C4-2B (cell line): ENCODE measurements at regions not wholly inside any gene's neighbourhood (a gene's known extent, or its start where the extent isn't known, plus 50 kb on each side); places are given as distances from the start of the nearest gene placed in this dataset.

Experiments used
- ZFX ChIP-seq: fragments of 450-650 bp; IDR thresholded peaks from 2 replicates; pipeline ENCODE4 v1.6.1; 2017
- TF ChIP-seq, protein P1 (sequence below): fragments of 450-650 bp; conservative IDR thresholded peaks from 2 replicates; pipeline ENCODE4 v1.5.1; 2017; ENCODE audit warnings: mild to moderate bottlenecking

DNA sequence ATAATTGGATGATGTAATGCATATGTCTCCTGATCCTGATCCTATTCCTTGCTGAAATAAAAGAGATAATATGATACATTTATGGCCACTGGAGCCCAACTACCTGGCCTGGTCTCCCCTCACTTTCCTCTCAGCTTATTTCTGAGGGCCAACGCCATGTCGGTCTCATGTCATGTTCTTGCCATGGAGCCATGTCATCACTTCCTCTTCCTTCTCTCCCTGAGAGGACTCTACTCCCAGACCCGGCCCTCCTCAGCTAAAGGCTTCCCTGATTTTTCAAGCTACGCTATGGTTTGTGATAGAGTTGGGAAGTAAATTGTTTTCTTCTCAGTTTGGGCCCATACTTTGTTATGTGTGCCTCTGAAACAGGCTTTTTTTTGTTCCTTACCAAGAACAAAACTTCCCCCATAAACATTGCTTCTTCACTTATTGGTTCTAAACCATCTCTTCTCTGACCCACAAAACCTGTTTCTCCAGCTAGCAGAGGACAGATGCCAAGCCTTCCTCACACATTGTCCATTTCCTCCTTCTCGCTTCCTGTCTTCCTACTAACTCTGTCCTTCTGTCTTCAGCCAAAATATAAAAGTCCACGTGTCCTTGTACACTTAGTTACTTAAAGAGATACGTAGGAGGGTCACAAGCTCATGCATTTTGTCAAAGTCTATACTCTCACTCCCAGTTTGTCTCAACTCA lies 319.9 kb upstream of the DACH1 start:
- TF ChIP-seq, protein P1, sequence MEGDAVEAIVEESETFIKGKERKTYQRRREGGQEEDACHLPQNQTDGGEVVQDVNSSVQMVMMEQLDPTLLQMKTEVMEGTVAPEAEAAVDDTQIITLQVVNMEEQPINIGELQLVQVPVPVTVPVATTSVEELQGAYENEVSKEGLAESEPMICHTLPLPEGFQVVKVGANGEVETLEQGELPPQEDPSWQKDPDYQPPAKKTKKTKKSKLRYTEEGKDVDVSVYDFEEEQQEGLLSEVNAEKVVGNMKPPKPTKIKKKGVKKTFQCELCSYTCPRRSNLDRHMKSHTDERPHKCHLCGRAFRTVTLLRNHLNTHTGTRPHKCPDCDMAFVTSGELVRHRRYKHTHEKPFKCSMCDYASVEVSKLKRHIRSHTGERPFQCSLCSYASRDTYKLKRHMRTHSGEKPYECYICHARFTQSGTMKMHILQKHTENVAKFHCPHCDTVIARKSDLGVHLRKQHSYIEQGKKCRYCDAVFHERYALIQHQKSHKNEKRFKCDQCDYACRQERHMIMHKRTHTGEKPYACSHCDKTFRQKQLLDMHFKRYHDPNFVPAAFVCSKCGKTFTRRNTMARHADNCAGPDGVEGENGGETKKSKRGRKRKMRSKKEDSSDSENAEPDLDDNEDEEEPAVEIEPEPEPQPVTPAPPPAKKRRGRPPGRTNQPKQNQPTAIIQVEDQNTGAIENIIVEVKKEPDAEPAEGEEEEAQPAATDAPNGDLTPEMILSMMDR, result no peak
- TF ChIP-seq ZFX, result no peak
